H9 (cell line): ENCODE measurements at regions not wholly inside any gene's neighbourhood (a gene's known extent, or its start where the extent isn't known, plus 50 kb on each side); places are given as distances from the start of the nearest gene placed in this dataset.

Experiments used
- DNase-seq: peaks from one replicate; pipeline ENCODE4 v3.0.0-alpha.2; 2017
- H2AFZ ChIP-seq: one replicate; pipeline ENCODE4 v1.6.1; 2013; ENCODE audit warnings: mild to moderate bottlenecking, low read length, control low read depth, moderate library complexity
- H2AK5ac ChIP-seq: 2 replicates; pipeline ENCODE4 v1.6.1; 2013; ENCODE audit warnings: low read length, control low read depth, mixed read lengths; ENCODE audit not compliant: insufficient read length
- H2BK120ac ChIP-seq: one replicate; pipeline ENCODE4 v1.6.1; 2013; ENCODE audit warnings: low read depth, mild to moderate bottlenecking, low read length, control low read depth, inconsistent platforms; ENCODE audit not compliant: poor library complexity, severe bottlenecking
- H2BK12ac ChIP-seq: 2 replicates; pipeline ENCODE4 v1.6.1; 2013; ENCODE audit warnings: low read length, control low read depth, mixed read lengths, low read depth; ENCODE audit not compliant: insufficient read length
- H2BK15ac ChIP-seq: 2 replicates; pipeline ENCODE4 v1.6.1; 2013; ENCODE audit warnings: low read depth, low read length, control low read depth
- H2BK20ac ChIP-seq: one replicate; pipeline ENCODE4 v1.6.1; 2013; ENCODE audit warnings: low read depth, mild to moderate bottlenecking, low read length, control low read depth, inconsistent platforms; ENCODE audit not compliant: poor library complexity, severe bottlenecking
- H2BK5ac ChIP-seq: 2 replicates; pipeline ENCODE4 v1.6.1; 2013; ENCODE audit warnings: low read length, control low read depth, mixed read lengths; ENCODE audit not compliant: insufficient read length
- H3K14ac ChIP-seq: 2 replicates; pipeline ENCODE4 v1.6.1; 2013; ENCODE audit warnings: low read length, control low read depth; ENCODE audit not compliant: insufficient read depth
- H3K18ac ChIP-seq: 2 replicates; pipeline ENCODE4 v1.6.1; 2013; ENCODE audit warnings: low read depth, mild to moderate bottlenecking, mixed read lengths, low read length, control low read depth; ENCODE audit not compliant: insufficient read length
- H3K23ac ChIP-seq: 2 replicates; pipeline ENCODE4 v1.6.1; 2013; ENCODE audit warnings: low read length, control low read depth, mixed read lengths, low read depth; ENCODE audit not compliant: insufficient read length
- H3K23me2 ChIP-seq: 2 replicates; pipeline ENCODE4 v1.6.1; 2013; ENCODE audit warnings: low read depth, mild to moderate bottlenecking, mixed read lengths, low read length, control low read depth; ENCODE audit not compliant: insufficient read length, poor library complexity, severe bottlenecking
- H3K27ac ChIP-seq: 2 replicates; pipeline ENCODE4 v1.5.1; 2013; ENCODE audit warnings: low read length, control low read depth, mixed read lengths, low read depth; ENCODE audit not compliant: insufficient read length
- H3K27me3 ChIP-seq: 2 replicates; pipeline ENCODE4 v1.6.1; 2013; ENCODE audit warnings: low read length, control low read depth, inconsistent platforms; ENCODE audit not compliant: insufficient read depth
- H3K4ac ChIP-seq: 2 replicates; pipeline ENCODE4 v1.6.1; 2013; ENCODE audit warnings: low read depth, mild to moderate bottlenecking, control low read depth, inconsistent platforms, low read length, moderate library complexity
- H3K4me1 ChIP-seq: 2 replicates; pipeline ENCODE4 v1.6.1; 2013; ENCODE audit warnings: low read length, control low read depth, inconsistent platforms; ENCODE audit not compliant: insufficient read depth
- H3K4me2 ChIP-seq: 2 replicates; pipeline ENCODE4 v1.6.1; 2013; ENCODE audit warnings: low read length, control low read depth, mixed read lengths; ENCODE audit not compliant: insufficient read length, insufficient read depth
- H3K56ac ChIP-seq: 2 replicates; pipeline ENCODE4 v1.6.1; 2013; ENCODE audit warnings: low read depth, mild to moderate bottlenecking, mixed read lengths, low read length, control low read depth; ENCODE audit not compliant: insufficient read length
- H3K79me1 ChIP-seq: 2 replicates; pipeline ENCODE4 v1.6.1; 2013; ENCODE audit warnings: low read depth, mild to moderate bottlenecking, moderate library complexity, low read length, control low read depth, inconsistent platforms; ENCODE audit not compliant: insufficient read depth, poor library complexity, severe bottlenecking
- H3K79me2 ChIP-seq: 2 replicates; pipeline ENCODE4 v1.6.1; 2013; ENCODE audit warnings: low read length, control low read depth, inconsistent platforms; ENCODE audit not compliant: insufficient read depth
- H3K9ac ChIP-seq: 2 replicates; pipeline ENCODE4 v1.6.1; 2013; ENCODE audit warnings: low read length, control low read depth, mixed read lengths; ENCODE audit not compliant: insufficient read length; ENCODE audit errors: extremely low read depth
- H3K9me3 ChIP-seq: one replicate; pipeline ENCODE4 v1.6.1; 2013; ENCODE audit warnings: low read depth, low read length, inconsistent platforms; ENCODE audit not compliant: control insufficient read depth
- H3T11ph ChIP-seq: one replicate; pipeline ENCODE4 v1.6.1; 2013; ENCODE audit warnings: mild to moderate bottlenecking, low read length, control low read depth, inconsistent platforms
- H4K20me1 ChIP-seq: one replicate; pipeline ENCODE4 v1.6.1; 2013; ENCODE audit not compliant: control insufficient read depth, insufficient read length, insufficient read depth
- H4K5ac ChIP-seq: 2 replicates; pipeline ENCODE4 v1.6.1; 2013; ENCODE audit warnings: low read depth, mild to moderate bottlenecking, mixed read lengths, low read length, control low read depth; ENCODE audit not compliant: insufficient read length
- H4K8ac ChIP-seq: replicated peaks from 2 replicates; pipeline ENCODE4 v1.6.1; 2013; ENCODE audit warnings: low read length, control low read depth, mixed read lengths, low read depth; ENCODE audit not compliant: insufficient read length
- H4K91ac ChIP-seq: 2 replicates; pipeline ENCODE4 v1.6.1; 2013; ENCODE audit warnings: low read depth, mild to moderate bottlenecking, moderate library complexity, mixed read lengths, low read length, control low read depth; ENCODE audit not compliant: insufficient read length
- H3K27ac Mint-ChIP-seq, 3 experiments: 2 replicates in 2 of 3; 3 replicates in 1 of 3; pipeline ENCODE4 v1.8.0; 2020 to 2021; ENCODE audit warnings: mixed read lengths in 3 of 3, mild to moderate bottlenecking in 1 of 3, moderate library complexity in 1 of 3
- H3K27me3 Mint-ChIP-seq: 2 replicates; pipeline ENCODE4 v1.8.0; 2021; ENCODE audit warnings: low read depth, mild to moderate bottlenecking, moderate library complexity, mixed read lengths
- H3K36me3 Mint-ChIP-seq, 3 experiments: 2 replicates in 2 of 3; 3 replicates in 1 of 3; pipeline ENCODE4 v1.8.0; 2020 to 2021; ENCODE audit warnings: low read depth in 3 of 3, mixed read lengths in 3 of 3; ENCODE audit not compliant: insufficient read depth in 1 of 3
- H3K4me1 Mint-ChIP-seq, 2 experiments: 2 replicates each; pipeline ENCODE4 v1.8.0; 2020; ENCODE audit warnings: mixed read lengths in 2 of 2
- H3K4me3 Mint-ChIP-seq, 2 experiments: 2 replicates in 1 of 2; 3 replicates in 1 of 2; pipeline ENCODE4 v1.8.0; 2020 to 2021; ENCODE audit warnings: mild to moderate bottlenecking in 2 of 2, mixed read lengths in 2 of 2, moderate library complexity in 1 of 2
- H3K9me3 Mint-ChIP-seq, 2 experiments: 2 replicates in 1 of 2; 3 replicates in 1 of 2; pipeline ENCODE4 v1.8.0; 2020; ENCODE audit warnings: mild to moderate bottlenecking in 2 of 2, mixed read lengths in 2 of 2, moderate library complexity in 1 of 2
- WGBS: extraction: QIAGEN DNeasy Blood & Tissue Kit; methylation state at CpG from one replicate; pipeline ENCODE4 v1.1.7; 2013; ENCODE audit warnings: missing lambda C conversion rate, low lambda C conversion rate, mixed read lengths; ENCODE audit not compliant: insufficient read length; ENCODE audit errors: extremely low coverage; 5-methylcytosine and 5-hydroxymethylcytosine counted together
- TF ChIP-seq, protein P1 (sequence below): fragments of 200-600 bp; sonication (generic); conservative IDR thresholded peaks from 3 replicates; pipeline ENCODE4 v1.8.0; 2021; ENCODE audit warnings: antibody characterized with exemption, mild to moderate bottlenecking

- Histone ChIP-seq H3K27ac (no peak overlapping the region), H2BK120ac (no peak overlapping the region), H3K4me1 (no peaks in the 10 kb centered on the region), H2AFZ (no peak overlapping the region), H3K9ac (no peak overlapping the region), H4K91ac (no peak overlapping the region), H2BK15ac (no peak overlapping the region), H2BK5ac (no peak overlapping the region), H3K27me3 (no peaks in the 10 kb centered on the region), H2BK20ac (no peak overlapping the region), H2AK5ac (no peak overlapping the region), H3K23ac (no peak overlapping the region), H3K4me2 (no peak overlapping the region), H3K56ac (no peak overlapping the region), H4K20me1 (no peaks in the 10 kb centered on the region), H3K79me1 (no peaks in the 10 kb centered on the region), H3K79me2 (no peaks in the 10 kb centered on the region), H3K23me2 (no peaks in the 10 kb centered on the region), H3T11ph (no peak overlapping the region), H3K18ac (no peak overlapping the region), H4K8ac (no peak overlapping the region), H3K4ac (no peak overlapping the region), H4K5ac (no peak overlapping the region), H2BK12ac (no peak overlapping the region), H3K9me3 (no peaks in the 10 kb centered on the region), H3K14ac (no peak overlapping the region; the same call in 1 of the 2 replicates)
- H3K27me3 Mint-ChIP-seq = peaks cover 3% of the 10 kb centered on the region
- no peak overlapping the region for H3K4me3 Mint-ChIP-seq
- DNase-seq = no peak
- no peaks in the 10 kb centered on the region for H3K4me1 Mint-ChIP-seq
- H3K9me3 Mint-ChIP-seq = no peaks in the 10 kb centered on the region
- H3K27ac Mint-ChIP-seq = no peak overlapping the region
- no CpG with 5 or more reads among the region's 9 CpGs for WGBS
- TF ChIP-seq, protein P1, sequence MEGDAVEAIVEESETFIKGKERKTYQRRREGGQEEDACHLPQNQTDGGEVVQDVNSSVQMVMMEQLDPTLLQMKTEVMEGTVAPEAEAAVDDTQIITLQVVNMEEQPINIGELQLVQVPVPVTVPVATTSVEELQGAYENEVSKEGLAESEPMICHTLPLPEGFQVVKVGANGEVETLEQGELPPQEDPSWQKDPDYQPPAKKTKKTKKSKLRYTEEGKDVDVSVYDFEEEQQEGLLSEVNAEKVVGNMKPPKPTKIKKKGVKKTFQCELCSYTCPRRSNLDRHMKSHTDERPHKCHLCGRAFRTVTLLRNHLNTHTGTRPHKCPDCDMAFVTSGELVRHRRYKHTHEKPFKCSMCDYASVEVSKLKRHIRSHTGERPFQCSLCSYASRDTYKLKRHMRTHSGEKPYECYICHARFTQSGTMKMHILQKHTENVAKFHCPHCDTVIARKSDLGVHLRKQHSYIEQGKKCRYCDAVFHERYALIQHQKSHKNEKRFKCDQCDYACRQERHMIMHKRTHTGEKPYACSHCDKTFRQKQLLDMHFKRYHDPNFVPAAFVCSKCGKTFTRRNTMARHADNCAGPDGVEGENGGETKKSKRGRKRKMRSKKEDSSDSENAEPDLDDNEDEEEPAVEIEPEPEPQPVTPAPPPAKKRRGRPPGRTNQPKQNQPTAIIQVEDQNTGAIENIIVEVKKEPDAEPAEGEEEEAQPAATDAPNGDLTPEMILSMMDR = no peak
- H3K36me3 Mint-ChIP-seq = no peaks in the 10 kb centered on the region
Observed at GRCh38 chr14:98867726-98868125, 404.3 kb downstream of the BCL11B start.
